GM13977 (cell line): ENCODE measurements at regions not wholly inside any gene's neighbourhood (a gene's known extent, or its start where the extent isn't known, plus 50 kb on each side); places are given as distances from the start of the nearest gene placed in this dataset.

ENCODE experiments used
- DNase-seq: peaks from one replicate; pipeline ENCODE4 v3.0.0; 2012; ENCODE audit warnings: low spot score
- in situ Hi-C: fragments of 300-500 bp; cut with MboI; formaldehyde crosslinking; loops from one replicate; pipeline ENCODE4 v1.12.0; 2022; ENCODE audit warnings: low sequenced_read_pairs, low pct_unique_long_range_greater_than_20kb, mixed read lengths, inconsistent platforms; ENCODE audit not compliant: unreplicated experiment
- TF ChIP-seq, protein P1 (sequence below): IDR thresholded peaks from 2 replicates; pipeline ENCODE4 v1.5.1; 2012; ENCODE audit warnings: mild to moderate bottlenecking, control low read depth; ENCODE audit not compliant: insufficient read depth; ENCODE audit errors: extremely low read depth, missing control alignments

DNA sequence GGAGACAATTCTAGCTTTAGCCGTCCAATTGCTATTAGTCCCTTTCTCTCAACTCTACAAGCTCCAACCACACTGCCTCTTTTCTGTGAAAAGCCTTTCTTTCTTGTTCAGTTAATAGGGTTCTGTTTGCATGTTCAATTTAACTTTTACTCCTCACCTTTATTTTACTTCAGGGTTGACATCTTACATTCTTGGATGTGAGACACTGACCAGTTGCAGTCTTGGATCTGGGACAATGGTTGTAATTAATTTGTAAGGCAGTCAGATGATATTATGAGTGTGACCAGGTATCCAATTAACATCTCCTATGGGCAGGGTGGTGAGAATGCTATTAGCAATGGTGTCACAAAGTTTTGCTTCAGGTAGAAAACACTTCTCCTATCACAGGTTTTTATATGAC, 774.5 kb downstream of the TLR4 start:
- no peak for DNase-seq
- in situ Hi-C loops, result no loop called here
- TF ChIP-seq, protein P1, sequence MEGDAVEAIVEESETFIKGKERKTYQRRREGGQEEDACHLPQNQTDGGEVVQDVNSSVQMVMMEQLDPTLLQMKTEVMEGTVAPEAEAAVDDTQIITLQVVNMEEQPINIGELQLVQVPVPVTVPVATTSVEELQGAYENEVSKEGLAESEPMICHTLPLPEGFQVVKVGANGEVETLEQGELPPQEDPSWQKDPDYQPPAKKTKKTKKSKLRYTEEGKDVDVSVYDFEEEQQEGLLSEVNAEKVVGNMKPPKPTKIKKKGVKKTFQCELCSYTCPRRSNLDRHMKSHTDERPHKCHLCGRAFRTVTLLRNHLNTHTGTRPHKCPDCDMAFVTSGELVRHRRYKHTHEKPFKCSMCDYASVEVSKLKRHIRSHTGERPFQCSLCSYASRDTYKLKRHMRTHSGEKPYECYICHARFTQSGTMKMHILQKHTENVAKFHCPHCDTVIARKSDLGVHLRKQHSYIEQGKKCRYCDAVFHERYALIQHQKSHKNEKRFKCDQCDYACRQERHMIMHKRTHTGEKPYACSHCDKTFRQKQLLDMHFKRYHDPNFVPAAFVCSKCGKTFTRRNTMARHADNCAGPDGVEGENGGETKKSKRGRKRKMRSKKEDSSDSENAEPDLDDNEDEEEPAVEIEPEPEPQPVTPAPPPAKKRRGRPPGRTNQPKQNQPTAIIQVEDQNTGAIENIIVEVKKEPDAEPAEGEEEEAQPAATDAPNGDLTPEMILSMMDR, result no peak

DNA sequence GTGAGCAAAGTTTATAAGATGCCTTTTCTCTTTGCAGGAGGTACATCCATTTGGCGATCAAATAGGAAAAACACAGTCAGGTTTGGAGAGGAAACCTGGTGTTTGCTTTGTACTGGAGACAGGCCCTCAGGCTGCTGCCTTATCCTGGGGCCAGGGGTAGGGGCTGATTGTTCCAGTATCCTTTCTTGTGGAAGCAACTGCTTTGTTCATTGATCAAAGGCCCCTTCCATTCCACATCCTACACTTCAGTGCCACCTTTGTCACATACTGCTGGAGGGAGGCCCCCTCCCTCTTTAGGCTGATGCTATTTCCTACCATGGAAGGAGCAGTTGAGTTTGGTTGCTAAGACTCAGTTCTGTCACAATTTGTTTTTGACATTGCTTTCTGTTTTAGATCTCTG, 778.1 kb downstream of the TLR4 start:
- TF ChIP-seq, protein P1, result no peak
- no peak for DNase-seq
- in situ Hi-C loops, result no loop called here

DNA sequence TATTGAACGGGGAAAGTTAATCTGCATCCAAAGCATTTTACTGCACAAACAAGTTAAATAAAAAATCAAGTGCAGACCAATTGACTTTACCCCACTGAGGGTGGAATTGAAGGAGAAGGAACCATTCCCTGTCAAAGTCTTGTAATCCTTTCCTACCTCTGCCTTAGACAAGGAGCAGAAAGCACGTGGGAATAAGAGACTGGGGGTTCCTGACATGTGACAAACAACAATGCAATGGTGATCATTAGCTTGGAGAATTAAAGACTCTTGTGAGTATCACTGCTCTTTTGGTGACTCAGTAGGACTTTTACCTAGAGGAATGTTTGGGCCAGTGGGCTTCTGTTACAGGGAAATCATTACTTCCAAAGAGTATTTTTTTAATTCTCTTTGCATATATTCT, 779.5 kb downstream of the TLR4 start:
- no peak for DNase-seq
- TF ChIP-seq, protein P1, result no peak

DNA sequence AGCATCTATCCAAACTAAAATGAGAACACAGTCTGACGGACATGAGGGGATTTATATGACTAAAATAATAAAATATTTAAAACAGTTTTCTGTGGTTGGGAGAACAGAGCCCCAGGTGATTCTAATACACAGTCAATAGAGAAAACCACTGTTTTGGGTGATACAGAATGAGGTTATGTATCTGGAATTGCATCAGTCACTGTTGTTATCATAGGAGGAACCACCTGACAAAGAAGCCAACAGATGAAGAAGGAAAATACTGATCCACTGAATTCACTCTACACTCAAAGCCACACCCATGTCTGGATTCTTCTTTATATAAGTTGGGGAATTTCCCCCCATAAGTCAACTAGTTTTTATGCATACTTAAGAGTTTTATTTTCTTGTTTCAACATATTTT, 799.0 kb downstream of the TLR4 start:
- in situ Hi-C loops, result no loop called here
- TF ChIP-seq, protein P1, result no peak
- no peak for DNase-seq

More for the DNA sequence above, 779.5 kb downstream of the TLR4 start:
- in situ Hi-C loops, result no loop called here

DNA sequence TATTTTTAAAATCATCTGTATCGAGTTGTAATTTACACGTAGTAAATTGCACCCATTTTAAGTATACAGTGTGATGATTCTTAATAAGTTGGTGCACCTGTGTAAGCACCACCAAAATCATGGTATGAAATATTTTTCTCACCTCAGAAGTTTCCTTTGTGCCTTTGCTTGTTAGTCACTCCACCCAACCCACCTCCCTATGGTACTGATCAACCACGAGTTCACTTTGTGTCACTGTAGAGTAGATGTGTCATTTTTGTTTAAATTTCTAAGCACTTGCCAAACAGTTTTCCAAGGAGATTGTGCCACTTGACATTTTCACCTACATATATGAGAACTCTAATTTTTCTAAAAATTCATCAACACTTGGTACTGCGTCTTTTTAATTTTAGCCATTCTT, 806.5 kb downstream of the TLR4 start:
- TF ChIP-seq, protein P1, result no peak
- DNase-seq, result no peak
- in situ Hi-C loops, result no loop called here

DNA sequence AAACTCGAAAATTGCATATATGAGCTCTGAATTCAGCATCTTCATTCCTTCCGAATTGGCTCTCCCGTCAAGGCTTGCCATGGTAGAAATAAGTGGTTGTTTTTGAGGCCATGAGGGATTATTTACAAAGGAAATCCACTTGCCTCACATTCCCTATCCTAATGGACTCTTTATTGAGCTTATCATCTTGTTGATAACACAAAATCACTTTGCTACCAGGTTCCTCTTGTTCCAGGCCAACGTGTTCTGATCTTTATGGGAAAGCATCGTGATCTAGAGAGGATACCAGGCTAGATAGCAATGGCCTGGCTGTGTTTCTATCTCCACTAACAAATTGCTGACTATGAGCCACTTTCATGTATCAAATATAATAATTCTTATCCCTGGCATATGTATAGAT, 811.7 kb downstream of the TLR4 start:
- no peak for DNase-seq
- in situ Hi-C loops, result no loop called here
- TF ChIP-seq, protein P1, result no peak

DNA sequence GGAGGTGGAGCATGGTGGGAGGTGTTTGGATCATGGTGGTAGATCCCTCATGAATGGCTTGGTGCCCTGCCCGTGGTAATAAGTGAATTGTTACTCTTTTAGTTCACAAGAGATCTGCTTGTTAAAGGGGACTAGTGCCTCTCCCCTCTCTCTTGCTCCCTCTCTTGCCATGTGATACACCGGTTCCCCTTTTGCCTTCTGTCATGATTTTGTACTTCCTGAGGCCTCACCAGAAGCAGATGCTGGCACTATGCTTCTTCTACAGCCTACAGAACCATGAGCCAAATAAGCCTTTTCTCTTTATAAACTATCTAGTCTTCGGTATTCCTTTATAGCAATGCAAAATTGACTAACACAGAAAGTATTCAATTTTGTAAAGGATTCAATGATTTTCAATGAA, 817.1 kb downstream of the TLR4 start:
- DNase-seq, result no peak
- TF ChIP-seq, protein P1, result no peak
- in situ Hi-C loops, result no loop called here
